RPMI7951 (cell line): ENCODE measurements at regions not wholly inside any gene's neighbourhood (a gene's known extent, or its start where the extent isn't known, plus 50 kb on each side); places are given as distances from the start of the nearest gene placed in this dataset.
A peak's percentile ranks its signal among the peaks of the same experiment; 100 is the strongest.

Experiments
- DNase-seq: peaks from one replicate; pipeline ENCODE4 v3.0.0-alpha.2; 2012; ENCODE audit warnings: low read depth

- DNase-seq, result no peak
These were observed 59.0 kb upstream of the MINAR1 start for GRCh38 chr15:79373113-79373512.

- DNase-seq, result no peak
These were observed 58.4 kb upstream of the MINAR1 start for GRCh38 chr15:79373728-79374127.

- no peak for DNase-seq
These were observed 55.8 kb upstream of the MINAR1 start for GRCh38 chr15:79376383-79376782.

GRCh38 chr15:79378394-79379109 is 53.6 kb upstream of the MINAR1 start:
- DNase-seq, result peak; percentile 8

- DNase-seq, result peak; percentile 63
These were observed 51.2 kb upstream of the MINAR1 start for GRCh38 chr15:79380755-79381497.

GRCh38 chr15:79381593-79381992 is 50.5 kb upstream of the MINAR1 start:
- DNase-seq, result no peak
